NOMO-1 treated with dmso at 0.1 percent for 144 hours (cell line): ENCODE measurements at regions not wholly inside any gene's neighbourhood (a gene's known extent, or its start where the extent isn't known, plus 50 kb on each side); places are given as distances from the start of the nearest gene placed in this dataset.
"Not testable (repeated sequence)": the region's sequence is repeated elsewhere in the genome, so short reads cannot be mapped to it uniquely, and the experiment has no call there.

Experiments
- DNase-seq: peaks from one replicate; lab custom pipeline; 2025; ENCODE audit not compliant: unreplicated experiment; lab: John Stamatoyannopoulos, UW

GRCh38 chr11:29095821-29096220, 921.0 kb downstream of the KCNA4 start:
- no peak for DNase-seq

- DNase-seq: no peak
These were observed 923.3 kb downstream of the KCNA4 start for GRCh38 chr11:29093416-29094120.

GRCh38 chr11:29087200-29087812, 929.5 kb downstream of the KCNA4 start:
- DNase-seq: no peak

GRCh38 chr11:29075726-29076125, 941.1 kb downstream of the KCNA4 start:
- no peak for DNase-seq

- no peak for DNase-seq
These were observed 953.0 kb downstream of the KCNA4 start for GRCh38 chr11:29063630-29064361.

- no peak for DNase-seq
These were observed 953.3 kb downstream of the METTL15 start for GRCh38 chr11:29061452-29061851.

GRCh38 chr11:29056487-29056886, 948.3 kb downstream of the METTL15 start:
- DNase-seq: not testable (repeated sequence)

GRCh38 chr11:29051935-29052334, 943.7 kb downstream of the METTL15 start:
- DNase-seq: no peak

GRCh38 chr11:29050962-29051361, 942.8 kb downstream of the METTL15 start:
- DNase-seq: not testable (repeated sequence)

GRCh38 chr11:29040489-29040888, 932.3 kb downstream of the METTL15 start:
- no peak for DNase-seq

- no peak for DNase-seq
These were observed 924.4 kb downstream of the METTL15 start for GRCh38 chr11:29032384-29033149.

- DNase-seq: no peak
These were observed 921.3 kb downstream of the METTL15 start for GRCh38 chr11:29029452-29029851.

GRCh38 chr11:29027436-29027835, 919.2 kb downstream of the METTL15 start:
- no peak for DNase-seq

- DNase-seq: no peak
These were observed 918.1 kb downstream of the METTL15 start for GRCh38 chr11:29026286-29026685.

- no peak for DNase-seq
These were observed 916.8 kb downstream of the METTL15 start for GRCh38 chr11:29025001-29025400.

GRCh38 chr11:29024386-29024785, 916.2 kb downstream of the METTL15 start:
- no peak for DNase-seq

- no peak for DNase-seq
These were observed 915.6 kb downstream of the METTL15 start for GRCh38 chr11:29023761-29024160.

GRCh38 chr11:29022676-29023075, 914.5 kb downstream of the METTL15 start:
- DNase-seq: no peak

GRCh38 chr11:29019960-29020683, 911.9 kb downstream of the METTL15 start:
- no peak for DNase-seq

- DNase-seq: no peak
These were observed 910.4 kb downstream of the METTL15 start for GRCh38 chr11:29018631-29019030.

- no peak for DNase-seq
These were observed 909.8 kb downstream of the METTL15 start for GRCh38 chr11:29017941-29018340.
